CD4-positive, alpha-beta T cell treated with Interleukin-2 at 100 ng/mL for 4 hours (primary cell): ENCODE measurements at regions not wholly inside any gene's neighbourhood (a gene's known extent, or its start where the extent isn't known, plus 50 kb on each side); places are given as distances from the start of the nearest gene placed in this dataset.

ENCODE experiments used
- DNase-seq: peaks from one replicate; pipeline ENCODE4 v3.0.0-alpha.2; 2020; ENCODE audit warnings: low spot score

DNA sequence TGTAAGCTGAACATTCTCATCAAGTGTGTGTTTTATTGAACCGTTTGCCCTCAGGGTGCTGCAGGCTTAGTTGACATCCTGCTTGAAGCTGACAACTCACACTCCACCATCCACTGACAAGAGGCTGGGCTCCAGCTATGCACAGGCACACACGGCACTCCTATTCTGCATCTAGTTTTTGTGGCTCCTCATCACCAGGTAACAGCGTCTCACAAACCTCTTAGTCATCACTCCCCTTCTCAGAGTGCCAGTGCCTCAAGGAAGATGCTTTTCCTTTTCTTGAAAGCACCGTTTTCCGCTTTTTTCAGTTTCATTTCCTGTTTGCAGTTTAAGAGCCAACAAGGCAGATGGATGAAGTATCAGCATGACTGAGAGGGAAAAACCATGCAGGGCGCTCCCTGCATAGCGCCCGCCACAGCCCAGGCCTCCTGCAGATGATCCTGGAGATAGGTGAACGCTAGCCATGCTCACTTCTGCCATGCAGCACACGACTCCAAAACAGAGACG lies 491.2 kb downstream of the COG6 start:
- peak; percentile 56 for DNase-seq

- peak; percentile 24 for DNase-seq
These were observed 492.6 kb downstream of the COG6 start for GRCh38 chr13:40148101-40148500.

DNA sequence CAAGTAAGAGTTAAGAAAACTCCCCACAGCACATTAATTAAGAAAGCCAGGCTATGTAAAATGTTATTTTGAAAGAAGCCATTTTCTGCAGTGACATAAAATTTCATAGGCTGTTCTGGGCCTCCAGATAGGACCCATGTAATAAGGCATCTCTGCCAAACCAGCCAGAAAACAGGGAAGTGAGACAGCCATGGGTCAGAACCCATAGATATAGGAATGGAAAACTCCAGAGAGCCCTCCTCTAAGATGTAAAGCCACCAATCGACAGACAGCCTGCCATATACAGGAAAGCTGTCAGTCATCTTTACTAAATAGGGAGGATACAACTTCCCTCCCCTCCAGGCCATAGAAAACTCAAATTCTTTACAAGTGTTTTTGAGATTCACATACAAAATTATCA lies 493.3 kb downstream of the COG6 start:
- no peak for DNase-seq

DNA sequence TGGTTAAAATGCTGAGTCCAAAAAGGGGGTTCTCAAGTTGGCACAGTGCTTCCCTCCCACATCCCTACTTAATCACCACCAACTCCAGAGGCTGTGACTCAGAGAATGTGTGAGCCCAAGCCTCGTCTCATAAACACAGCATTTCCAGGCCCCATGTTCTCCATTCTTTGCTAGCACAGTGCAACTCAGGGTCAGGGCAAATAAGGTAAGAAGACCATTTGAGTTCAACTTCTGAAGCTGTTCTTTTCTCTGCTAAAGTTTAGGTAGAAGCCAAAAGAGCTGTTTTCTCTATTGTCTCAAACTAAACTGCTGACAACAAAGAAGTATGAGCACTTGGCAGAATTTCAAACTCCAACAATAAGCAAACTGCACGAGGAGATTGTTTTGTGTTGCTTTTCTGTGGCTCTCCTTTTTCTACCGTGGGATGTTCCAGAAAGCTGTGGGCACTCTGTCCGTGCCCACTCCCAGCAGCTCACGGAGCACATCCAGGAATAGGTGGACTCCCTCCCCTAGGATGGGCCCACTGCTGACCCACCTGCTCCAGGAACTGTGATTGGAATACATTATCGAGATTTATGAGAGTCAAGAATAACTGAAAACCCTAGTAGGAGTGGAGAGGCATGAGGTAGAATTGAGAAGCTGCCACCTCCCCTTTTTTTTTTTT lies 494.3 kb downstream of the COG6 start:
- no peak for DNase-seq

DNA sequence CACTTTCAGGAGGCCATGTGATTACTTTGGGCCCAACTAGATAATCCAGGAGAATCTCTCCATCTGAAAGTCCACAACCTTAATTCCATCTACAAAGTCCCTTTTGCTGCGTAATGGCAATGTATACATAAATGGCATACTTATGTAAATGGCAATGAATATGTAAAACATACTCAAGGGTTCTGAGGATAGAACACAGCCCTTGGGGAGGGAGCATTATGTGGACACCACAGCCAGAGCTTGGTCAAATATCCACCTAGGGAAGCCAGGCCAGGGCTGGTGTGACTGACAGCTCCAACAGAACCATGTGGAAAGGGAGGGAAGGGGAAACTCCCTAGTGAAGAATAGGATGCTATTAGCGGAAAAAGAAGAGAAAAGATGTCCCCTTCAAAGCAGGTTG lies 496.2 kb downstream of the COG6 start:
- no peak for DNase-seq

DNA sequence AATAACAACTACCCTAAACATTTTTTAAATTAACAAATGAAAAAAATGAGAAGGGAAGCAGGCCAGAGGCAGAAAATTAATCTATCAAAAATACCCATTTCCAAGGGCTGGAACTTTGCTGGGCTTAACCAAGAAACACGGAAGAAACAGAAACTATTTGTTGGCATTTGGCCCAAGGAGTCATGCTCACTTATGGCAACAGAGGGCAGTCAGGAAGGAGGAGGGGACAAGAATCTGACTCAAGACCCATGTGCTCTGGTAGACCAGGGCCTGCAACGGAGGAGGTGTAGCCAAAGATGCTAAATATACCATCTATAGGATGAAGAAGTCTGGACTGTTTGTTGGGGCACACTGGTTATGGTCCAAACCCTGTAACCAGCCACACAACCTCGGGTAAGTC lies 496.7 kb downstream of the COG6 start:
- DNase-seq = no peak

GRCh38 chr13:40152922-40153321 lies 497.5 kb downstream of the COG6 start:
- no peak for DNase-seq

GRCh38 chr13:40153516-40153915 lies 498.1 kb downstream of the COG6 start:
- DNase-seq = no peak

DNA sequence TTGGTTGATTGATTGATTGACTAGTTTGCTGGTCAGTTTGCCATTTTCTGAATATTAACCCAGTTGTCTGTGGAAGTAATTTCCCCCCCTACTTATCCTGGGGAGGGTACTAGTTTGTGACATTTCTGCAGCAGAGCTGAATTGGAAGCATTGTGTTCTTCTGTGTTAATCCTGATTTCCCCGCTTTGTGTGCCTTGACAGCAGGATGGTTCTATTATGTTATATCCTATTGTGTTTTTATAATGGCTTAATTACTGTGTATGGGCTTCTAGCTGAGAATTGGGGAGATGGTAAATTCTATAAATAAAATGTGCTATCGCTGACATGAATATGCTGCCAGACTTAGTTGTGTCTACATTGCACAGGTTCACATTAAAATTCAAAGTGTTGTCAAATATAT lies 499.7 kb downstream of the COG6 start:
- DNase-seq = no peak

DNA sequence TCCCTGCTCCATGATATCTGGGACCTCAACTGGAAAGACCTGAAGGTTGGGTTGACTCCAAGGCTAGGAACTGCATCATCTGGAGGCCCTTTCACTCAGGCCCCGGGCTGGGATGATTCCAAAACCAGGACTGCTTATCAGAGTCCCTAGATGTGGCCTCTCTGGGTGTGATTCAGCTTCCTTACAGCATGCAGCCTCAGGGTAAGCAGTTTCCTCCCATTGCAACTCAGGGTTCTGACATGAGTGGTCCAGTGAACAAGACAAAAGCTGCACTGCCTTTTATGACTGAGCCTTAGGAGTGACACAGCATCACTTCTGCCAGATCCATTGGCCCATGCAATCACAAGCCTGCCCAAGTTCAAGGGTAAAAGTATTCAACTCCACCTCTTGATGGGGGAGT lies 502.8 kb downstream of the COG6 start:
- DNase-seq = no peak

DNA sequence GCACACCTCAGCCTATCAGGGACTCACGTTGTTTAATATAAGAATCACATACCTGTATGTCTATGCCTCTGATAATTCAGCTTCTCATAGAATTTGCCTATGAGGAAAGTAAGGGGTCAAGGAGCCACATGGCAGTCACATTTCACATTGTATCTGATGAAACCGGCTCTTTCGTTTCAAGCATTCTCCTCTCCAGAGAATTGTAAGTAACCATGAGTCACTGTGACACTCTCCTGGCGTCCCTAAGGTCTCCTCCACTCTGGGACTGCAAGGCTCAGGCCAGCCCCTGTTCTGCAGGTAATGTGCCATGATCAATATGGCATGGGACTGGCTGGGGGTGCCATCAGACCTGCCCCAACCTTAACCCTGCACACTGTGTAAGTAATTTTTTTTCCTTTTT lies 503.3 kb downstream of the COG6 start:
- no peak for DNase-seq

DNA sequence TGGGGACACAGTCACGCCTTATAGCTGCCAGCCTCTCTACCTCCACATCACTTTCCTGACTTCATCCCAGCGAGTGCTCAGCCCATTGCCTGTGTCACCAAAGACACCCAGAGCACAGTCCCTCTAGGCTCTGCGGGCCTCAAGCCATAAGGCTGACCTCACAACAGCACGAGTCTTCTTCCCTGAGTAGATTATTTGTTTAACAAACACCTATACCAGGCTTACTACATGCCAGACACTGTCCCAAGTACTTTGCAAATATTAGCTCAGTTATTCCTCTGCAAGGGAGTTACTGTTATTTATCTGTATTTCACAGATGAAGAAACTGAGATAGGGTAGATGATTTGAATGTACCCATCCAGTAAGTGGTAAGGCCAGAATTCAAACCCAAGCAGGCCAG lies 504.3 kb downstream of the COG6 start:
- no peak for DNase-seq

GRCh38 chr13:40160618-40161350 lies 505.3 kb downstream of the COG6 start:
- no peak for DNase-seq

GRCh38 chr13:40161351-40161810 lies 505.1 kb downstream of the FOXO1 start:
- no peak for DNase-seq

- no peak for DNase-seq
These were observed 504.5 kb downstream of the FOXO1 start for GRCh38 chr13:40161931-40162330.

- DNase-seq = no peak
These were observed 503.1 kb downstream of the FOXO1 start for GRCh38 chr13:40163066-40164000.

GRCh38 chr13:40164133-40164532 lies 502.3 kb downstream of the FOXO1 start:
- DNase-seq = no peak

GRCh38 chr13:40165316-40165932 lies 501.0 kb downstream of the FOXO1 start:
- DNase-seq = no peak

GRCh38 chr13:40167327-40167726 lies 499.1 kb downstream of the FOXO1 start:
- DNase-seq = no peak

DNA sequence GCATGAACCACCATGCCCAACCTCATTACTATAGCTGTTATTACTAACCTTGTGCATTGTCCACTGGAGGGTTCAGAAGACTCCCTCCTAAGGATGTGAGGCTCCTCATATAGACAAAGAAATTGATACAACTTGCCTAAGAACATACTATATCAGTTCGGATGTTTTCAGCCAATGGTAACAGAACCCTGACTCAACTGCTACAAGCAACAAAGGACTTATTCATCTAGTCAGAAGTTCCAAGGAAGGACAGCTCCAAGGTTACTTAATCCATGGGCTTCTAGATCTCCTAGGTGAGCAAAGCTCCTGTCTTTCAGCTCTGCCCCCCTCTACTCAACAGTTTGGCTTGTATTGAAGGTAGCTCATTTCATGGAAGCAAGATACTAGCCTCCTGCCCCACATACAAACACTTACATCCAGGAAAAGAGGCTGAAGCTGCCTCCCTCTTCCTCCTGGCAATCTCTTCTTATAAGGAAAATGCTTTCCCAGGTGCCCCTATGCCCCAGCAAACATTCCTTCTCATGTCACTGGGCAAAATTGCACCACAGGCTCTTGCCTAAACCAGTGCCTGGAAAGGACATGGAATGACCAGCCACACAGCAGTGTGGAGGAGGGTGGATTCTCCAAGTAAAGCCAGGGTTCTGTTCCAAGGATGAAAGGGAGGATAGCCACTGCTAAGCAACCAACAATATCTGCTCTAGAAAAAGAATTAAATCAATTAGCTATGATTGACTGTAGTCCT lies 497.8 kb downstream of the FOXO1 start:
- no peak for DNase-seq

DNA sequence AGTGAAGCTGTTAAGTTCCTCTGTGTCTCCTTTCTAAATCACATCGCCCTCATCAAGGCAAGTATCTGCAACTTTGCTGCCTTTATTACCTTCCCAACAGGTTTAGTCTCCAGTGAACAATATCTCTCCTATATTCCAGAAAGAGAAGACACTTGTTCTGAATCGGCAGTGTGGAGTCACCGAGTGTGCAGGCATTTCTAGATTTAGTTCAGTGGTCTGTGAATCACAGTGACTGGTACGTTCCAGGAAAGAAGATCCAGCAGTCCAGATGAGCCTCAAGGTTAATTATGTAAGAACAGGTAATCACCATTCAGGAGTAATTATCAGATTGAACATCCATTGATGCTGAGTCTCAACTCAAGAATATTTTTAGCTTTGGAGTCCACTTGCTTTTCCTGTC lies 497.0 kb downstream of the FOXO1 start:
- DNase-seq = no peak
